H9 (cell line): ENCODE measurements at regions not wholly inside any gene's neighbourhood (a gene's known extent, or its start where the extent isn't known, plus 50 kb on each side); places are given as distances from the start of the nearest gene placed in this dataset.

Experiments
- DNase-seq: peaks from one replicate; pipeline ENCODE4 v3.0.0-alpha.2; 2017
- H2AFZ ChIP-seq: one replicate; pipeline ENCODE4 v1.6.1; 2013; ENCODE audit warnings: mild to moderate bottlenecking, low read length, control low read depth, moderate library complexity
- H2AK5ac ChIP-seq: 2 replicates; pipeline ENCODE4 v1.6.1; 2013; ENCODE audit warnings: low read length, control low read depth, mixed read lengths; ENCODE audit not compliant: insufficient read length
- H2BK120ac ChIP-seq: one replicate; pipeline ENCODE4 v1.6.1; 2013; ENCODE audit warnings: low read depth, mild to moderate bottlenecking, low read length, control low read depth, inconsistent platforms; ENCODE audit not compliant: poor library complexity, severe bottlenecking
- H2BK12ac ChIP-seq: 2 replicates; pipeline ENCODE4 v1.6.1; 2013; ENCODE audit warnings: low read length, control low read depth, mixed read lengths, low read depth; ENCODE audit not compliant: insufficient read length
- H2BK15ac ChIP-seq: 2 replicates; pipeline ENCODE4 v1.6.1; 2013; ENCODE audit warnings: low read depth, low read length, control low read depth
- H2BK20ac ChIP-seq: one replicate; pipeline ENCODE4 v1.6.1; 2013; ENCODE audit warnings: low read depth, mild to moderate bottlenecking, low read length, control low read depth, inconsistent platforms; ENCODE audit not compliant: poor library complexity, severe bottlenecking
- H2BK5ac ChIP-seq: 2 replicates; pipeline ENCODE4 v1.6.1; 2013; ENCODE audit warnings: low read length, control low read depth, mixed read lengths; ENCODE audit not compliant: insufficient read length
- H3K14ac ChIP-seq: 2 replicates; pipeline ENCODE4 v1.6.1; 2013; ENCODE audit warnings: low read length, control low read depth; ENCODE audit not compliant: insufficient read depth
- H3K18ac ChIP-seq: 2 replicates; pipeline ENCODE4 v1.6.1; 2013; ENCODE audit warnings: low read depth, mild to moderate bottlenecking, mixed read lengths, low read length, control low read depth; ENCODE audit not compliant: insufficient read length
- H3K23ac ChIP-seq: 2 replicates; pipeline ENCODE4 v1.6.1; 2013; ENCODE audit warnings: low read length, control low read depth, mixed read lengths, low read depth; ENCODE audit not compliant: insufficient read length
- H3K23me2 ChIP-seq: 2 replicates; pipeline ENCODE4 v1.6.1; 2013; ENCODE audit warnings: low read depth, mild to moderate bottlenecking, mixed read lengths, low read length, control low read depth; ENCODE audit not compliant: insufficient read length, poor library complexity, severe bottlenecking
- H3K27ac ChIP-seq: 2 replicates; pipeline ENCODE4 v1.5.1; 2013; ENCODE audit warnings: low read length, control low read depth, mixed read lengths, low read depth; ENCODE audit not compliant: insufficient read length
- H3K27me3 ChIP-seq: 2 replicates; pipeline ENCODE4 v1.6.1; 2013; ENCODE audit warnings: low read length, control low read depth, inconsistent platforms; ENCODE audit not compliant: insufficient read depth
- H3K4ac ChIP-seq: 2 replicates; pipeline ENCODE4 v1.6.1; 2013; ENCODE audit warnings: low read depth, mild to moderate bottlenecking, control low read depth, inconsistent platforms, low read length, moderate library complexity
- H3K4me1 ChIP-seq: 2 replicates; pipeline ENCODE4 v1.6.1; 2013; ENCODE audit warnings: low read length, control low read depth, inconsistent platforms; ENCODE audit not compliant: insufficient read depth
- H3K4me2 ChIP-seq: 2 replicates; pipeline ENCODE4 v1.6.1; 2013; ENCODE audit warnings: low read length, control low read depth, mixed read lengths; ENCODE audit not compliant: insufficient read length, insufficient read depth
- H3K56ac ChIP-seq: 2 replicates; pipeline ENCODE4 v1.6.1; 2013; ENCODE audit warnings: low read depth, mild to moderate bottlenecking, mixed read lengths, low read length, control low read depth; ENCODE audit not compliant: insufficient read length
- H3K79me1 ChIP-seq: 2 replicates; pipeline ENCODE4 v1.6.1; 2013; ENCODE audit warnings: low read depth, mild to moderate bottlenecking, moderate library complexity, low read length, control low read depth, inconsistent platforms; ENCODE audit not compliant: insufficient read depth, poor library complexity, severe bottlenecking
- H3K79me2 ChIP-seq: 2 replicates; pipeline ENCODE4 v1.6.1; 2013; ENCODE audit warnings: low read length, control low read depth, inconsistent platforms; ENCODE audit not compliant: insufficient read depth
- H3K9ac ChIP-seq: 2 replicates; pipeline ENCODE4 v1.6.1; 2013; ENCODE audit warnings: low read length, control low read depth, mixed read lengths; ENCODE audit not compliant: insufficient read length; ENCODE audit errors: extremely low read depth
- H3K9me3 ChIP-seq: one replicate; pipeline ENCODE4 v1.6.1; 2013; ENCODE audit warnings: low read depth, low read length, inconsistent platforms; ENCODE audit not compliant: control insufficient read depth
- H3T11ph ChIP-seq: one replicate; pipeline ENCODE4 v1.6.1; 2013; ENCODE audit warnings: mild to moderate bottlenecking, low read length, control low read depth, inconsistent platforms
- H4K20me1 ChIP-seq: one replicate; pipeline ENCODE4 v1.6.1; 2013; ENCODE audit not compliant: control insufficient read depth, insufficient read length, insufficient read depth
- H4K5ac ChIP-seq: 2 replicates; pipeline ENCODE4 v1.6.1; 2013; ENCODE audit warnings: low read depth, mild to moderate bottlenecking, mixed read lengths, low read length, control low read depth; ENCODE audit not compliant: insufficient read length
- H4K8ac ChIP-seq: replicated peaks from 2 replicates; pipeline ENCODE4 v1.6.1; 2013; ENCODE audit warnings: low read length, control low read depth, mixed read lengths, low read depth; ENCODE audit not compliant: insufficient read length
- H4K91ac ChIP-seq: 2 replicates; pipeline ENCODE4 v1.6.1; 2013; ENCODE audit warnings: low read depth, mild to moderate bottlenecking, moderate library complexity, mixed read lengths, low read length, control low read depth; ENCODE audit not compliant: insufficient read length
- H3K27ac Mint-ChIP-seq, 3 experiments: 2 replicates in 2 of 3; 3 replicates in 1 of 3; pipeline ENCODE4 v1.8.0; 2020 to 2021; ENCODE audit warnings: mixed read lengths in 3 of 3, mild to moderate bottlenecking in 1 of 3, moderate library complexity in 1 of 3
- H3K27me3 Mint-ChIP-seq: 2 replicates; pipeline ENCODE4 v1.8.0; 2021; ENCODE audit warnings: low read depth, mild to moderate bottlenecking, moderate library complexity, mixed read lengths
- H3K36me3 Mint-ChIP-seq, 3 experiments: 2 replicates in 2 of 3; 3 replicates in 1 of 3; pipeline ENCODE4 v1.8.0; 2020 to 2021; ENCODE audit warnings: low read depth in 3 of 3, mixed read lengths in 3 of 3; ENCODE audit not compliant: insufficient read depth in 1 of 3
- H3K4me1 Mint-ChIP-seq, 2 experiments: 2 replicates each; pipeline ENCODE4 v1.8.0; 2020; ENCODE audit warnings: mixed read lengths in 2 of 2
- H3K4me3 Mint-ChIP-seq, 2 experiments: 2 replicates in 1 of 2; 3 replicates in 1 of 2; pipeline ENCODE4 v1.8.0; 2020 to 2021; ENCODE audit warnings: mild to moderate bottlenecking in 2 of 2, mixed read lengths in 2 of 2, moderate library complexity in 1 of 2
- H3K9me3 Mint-ChIP-seq, 2 experiments: 2 replicates in 1 of 2; 3 replicates in 1 of 2; pipeline ENCODE4 v1.8.0; 2020; ENCODE audit warnings: mild to moderate bottlenecking in 2 of 2, mixed read lengths in 2 of 2, moderate library complexity in 1 of 2
- CTCF ChIP-seq: fragments of 200-600 bp; sonication (generic); conservative IDR thresholded peaks from 3 replicates; pipeline ENCODE4 v1.8.0; 2021; ENCODE audit warnings: antibody characterized with exemption, mild to moderate bottlenecking
- WGBS: extraction: QIAGEN DNeasy Blood & Tissue Kit; methylation state at CpG from one replicate; pipeline ENCODE4 v1.1.7; 2013; ENCODE audit warnings: missing lambda C conversion rate, low lambda C conversion rate, mixed read lengths; ENCODE audit not compliant: insufficient read length; ENCODE audit errors: extremely low coverage; 5-methylcytosine and 5-hydroxymethylcytosine counted together

GRCh38 chr1:96554364-96554763 is 167.2 kb upstream of the PTBP2 start:
- no peak overlapping the region for H4K8ac ChIP-seq
- H3K4me1 ChIP-seq, result peaks cover 4% of the 10 kb centered on the region; the same call in 1 of the 2 replicates
- H3K27me3 ChIP-seq, result no peaks in the 10 kb centered on the region
- H3K4me2 ChIP-seq, result no peak overlapping the region
- H3K79me2 ChIP-seq, result no peaks in the 10 kb centered on the region
- no peak overlapping the region for H3K23ac ChIP-seq
- H3K4ac ChIP-seq, result no peak overlapping the region
- Mint-ChIP-seq H3K4me1 (peaks cover 25 to 33% of the 10 kb centered on the region in 2 experiments), H3K4me3 (no peak overlapping the region), H3K27ac (peak overlapping the region in 1 of 3 experiments; percentile 12; a peak in 1 of 7 replicates), H3K27me3 (no peaks in the 10 kb centered on the region), H3K36me3 (no peaks in the 10 kb centered on the region), H3K9me3 (no peaks in the 10 kb centered on the region)
- H3K79me1 ChIP-seq, result no peaks in the 10 kb centered on the region
- H4K5ac ChIP-seq, result no peak overlapping the region
- H3K56ac ChIP-seq, result no peak overlapping the region
- H2BK20ac ChIP-seq, result no peak overlapping the region
- H2BK5ac ChIP-seq, result no peak overlapping the region
- no peak overlapping the region for H2BK12ac ChIP-seq
- H2AFZ ChIP-seq, result no peak overlapping the region
- no peak for DNase-seq
- H2BK120ac ChIP-seq, result no peak overlapping the region
- no peak overlapping the region for H4K91ac ChIP-seq
- H3T11ph ChIP-seq, result no peak overlapping the region
- no peak overlapping the region for H3K18ac ChIP-seq
- H3K27ac ChIP-seq, result no peak overlapping the region
- H3K9me3 ChIP-seq, result no peaks in the 10 kb centered on the region
- TF ChIP-seq CTCF, result no peak
- no peak overlapping the region for H3K14ac ChIP-seq
- no peaks in the 10 kb centered on the region for H3K23me2 ChIP-seq
- H3K9ac ChIP-seq, result no peak overlapping the region
- no peak overlapping the region for H2AK5ac ChIP-seq
- no CpG with 5 or more reads among the region's 4 CpGs for WGBS
- no peaks in the 10 kb centered on the region for H4K20me1 ChIP-seq
- H2BK15ac ChIP-seq, result no peak overlapping the region
